ENCODE measurements at regions not wholly inside any gene's neighbourhood (a gene's known extent, or its start where the extent isn't known, plus 50 kb on each side); places are given as distances from the start of the nearest gene placed in this dataset.
A peak's percentile ranks its signal among the peaks of the same experiment; 100 is the strongest.

GRCh38 chr9:78707481-78707991, 410.6 kb downstream of the PSAT1 start:
- Mint-ChIP-seq H3K9me3 (ENCODE audit: unreplicated experiment) (no peaks in the 10 kb centered on the region), H3K27ac (ENCODE audit: unreplicated experiment) (peak overlapping the region; percentile 82), H3K36me3 (ENCODE audit: low read depth, unreplicated experiment) (no peaks in the 10 kb centered on the region), H3K27me3 (ENCODE audit: low read depth, unreplicated experiment) (no peaks in the 10 kb centered on the region), H3K4me1 (ENCODE audit: low read depth, unreplicated experiment) (peaks cover 20% of the 10 kb centered on the region), H3K4me3 (ENCODE audit: unreplicated experiment) (no peak overlapping the region)
- H3K4me1 ChIP-seq (ENCODE audit: insufficient read depth, low read length), result peaks cover 16% of the 10 kb centered on the region
- H3K9me3 ChIP-seq (ENCODE audit: insufficient read depth, low read depth, low read length), result no peaks in the 10 kb centered on the region
- no peaks in the 10 kb centered on the region for H3K79me2 ChIP-seq (ENCODE audit: insufficient read depth, low read length)
- H3K4me3 ChIP-seq (ENCODE audit: insufficient read depth, low read depth, low read length), result peak overlapping the region; percentile 18
- TF ChIP-seq EZH2 (IDR thresholded peaks at IDR 0.05; ENCODE audit: insufficient read depth, low read length), result no peak
- no peak for TF ChIP-seq CTCF (IDR thresholded peaks at IDR 0.05; ENCODE audit: insufficient read depth, low read depth, low read length)
- no peaks in the 10 kb centered on the region for H3K36me3 ChIP-seq (ENCODE audit: insufficient read depth, low read length)
- DNase-seq (ENCODE audit: low read depth) (peak; percentile 85), FAIRE-seq (peak; percentile 55)
- no peaks in the 10 kb centered on the region for H3K27me3 ChIP-seq (ENCODE audit: insufficient read depth, low read length)
- no peaks in the 10 kb centered on the region for H4K20me1 ChIP-seq (ENCODE audit: insufficient read depth, low read length)
- H3K4me2 ChIP-seq (ENCODE audit: low read length), result peak overlapping the region; percentile 81
- peak overlapping the region; percentile 81 for H3K27ac ChIP-seq (ENCODE audit: low read depth, low read length)
- peak overlapping the region; percentile 71 for H3K9ac ChIP-seq (ENCODE audit: low read length)
- H2AFZ ChIP-seq (ENCODE audit: low read depth, low read length), result peak overlapping the region; percentile 6

GRCh38 chr9:78712903-78713613, 416.1 kb downstream of the PSAT1 start:
- Histone ChIP-seq H3K4me3 (ENCODE audit: insufficient read depth, low read depth, low read length) (no peak overlapping the region), H2AFZ (ENCODE audit: low read depth, low read length) (no peak overlapping the region), H3K4me1 (ENCODE audit: insufficient read depth, low read length) (peaks cover 21% of the 10 kb centered on the region), H3K27ac (ENCODE audit: low read depth, low read length) (peak overlapping the region; percentile 60), H3K4me2 (ENCODE audit: low read length) (no peak overlapping the region), H4K20me1 (ENCODE audit: insufficient read depth, low read length) (no peaks in the 10 kb centered on the region), H3K36me3 (ENCODE audit: insufficient read depth, low read length) (no peaks in the 10 kb centered on the region), H3K79me2 (ENCODE audit: insufficient read depth, low read length) (no peaks in the 10 kb centered on the region), H3K27me3 (ENCODE audit: insufficient read depth, low read length) (no peaks in the 10 kb centered on the region), H3K9me3 (ENCODE audit: insufficient read depth, low read depth, low read length) (no peaks in the 10 kb centered on the region), H3K9ac (ENCODE audit: low read length) (no peak overlapping the region)
- no peaks in the 10 kb centered on the region for H3K36me3 Mint-ChIP-seq (ENCODE audit: low read depth, unreplicated experiment)
- DNase-seq (ENCODE audit: low read depth) (no peak), FAIRE-seq (peak; percentile 17)
- no peak overlapping the region for H3K27ac Mint-ChIP-seq (ENCODE audit: unreplicated experiment)
- H3K4me1 Mint-ChIP-seq (ENCODE audit: low read depth, unreplicated experiment), result peaks cover 21% of the 10 kb centered on the region
- no peaks in the 10 kb centered on the region for H3K27me3 Mint-ChIP-seq (ENCODE audit: low read depth, unreplicated experiment)
- no peaks in the 10 kb centered on the region for H3K9me3 Mint-ChIP-seq (ENCODE audit: unreplicated experiment)
- TF ChIP-seq CTCF (IDR thresholded peaks at IDR 0.05; ENCODE audit: insufficient read depth, low read depth, low read length) (no peak), EZH2 (IDR thresholded peaks at IDR 0.05; ENCODE audit: insufficient read depth, low read length) (no peak)
- H3K4me3 Mint-ChIP-seq (ENCODE audit: unreplicated experiment), result no peak overlapping the region

Measured in astrocyte (in vitro differentiated cells and primary cell).